Left ventricle myocardium inferior (tissue), 1 donor: ENCODE measurements at regions not wholly inside any gene's neighbourhood (a gene's known extent, or its start where the extent isn't known, plus 50 kb on each side); places are given as distances from the start of the nearest gene placed in this dataset.
"Not testable (repeated sequence)": the region's sequence is repeated elsewhere in the genome, so short reads cannot be mapped to it uniquely, and the experiment has no call there.

Source experiments
- DNase-seq: peaks from one replicate; pipeline ENCODE4 v3.0.0-alpha.2; 2020
- H3K27ac ChIP-seq: fragments of 200-600 bp; replicated peaks from 2 replicates; pipeline ENCODE4 v1.8.0; 2021
- H3K27me3 ChIP-seq: fragments of 200-600 bp; 2 replicates; pipeline ENCODE4 v1.8.0; 2021; ENCODE audit warnings: low read depth
- H3K36me3 ChIP-seq: fragments of 200-600 bp; 2 replicates; pipeline ENCODE4 v1.8.0; 2021
- H3K4me1 ChIP-seq: fragments of 200-600 bp; 2 replicates; pipeline ENCODE4 v1.8.0; 2021
- H3K4me3 ChIP-seq: fragments of 200-600 bp; 2 replicates; pipeline ENCODE4 v1.8.0; 2021; ENCODE audit warnings: mild to moderate bottlenecking, moderate library complexity
- H3K9me3 ChIP-seq: fragments of 200-600 bp; replicated peaks from 2 replicates; pipeline ENCODE4 v1.8.0; 2021
- CTCF ChIP-seq: fragments of 200-600 bp; IDR thresholded peaks from 2 replicates; pipeline ENCODE4 v1.8.0; 2021; ENCODE audit warnings: antibody characterized with exemption, mild to moderate bottlenecking, borderline replicate concordance
- intact Hi-C: fragments of 100-400 bp; cut with micrococcal nuclease; formaldehyde crosslinking; loops from one replicate; pipeline ENCODE4 v1.11.0; 2022
- donor health status: DM: no; HTN: yes; CAD: no; lungs with severe emphysema.

GRCh38 chr12:127126260-127126628 lies 1140.7 kb upstream of the TMEM132C start:
- Histone ChIP-seq H3K4me3 (no peak overlapping the region), H3K27me3 (peaks cover 25% of the 10 kb centered on the region), H3K36me3 (no peaks in the 10 kb centered on the region), H3K9me3 (no peaks in the 10 kb centered on the region), H3K4me1 (peaks cover 12% of the 10 kb centered on the region), H3K27ac (no peak overlapping the region)
- TF ChIP-seq CTCF: no peak
- intact Hi-C loops: no loop called here
- DNase-seq: no peak

GRCh38 chr12:127127897-127128296 lies 1139.1 kb upstream of the TMEM132C start:
- TF ChIP-seq CTCF: no peak
- DNase-seq: no peak
- no peaks in the 10 kb centered on the region for H3K4me1 ChIP-seq
- H3K9me3 ChIP-seq: no peaks in the 10 kb centered on the region
- no peaks in the 10 kb centered on the region for H3K36me3 ChIP-seq
- no peak overlapping the region for H3K27ac ChIP-seq
- peaks cover 25% of the 10 kb centered on the region for H3K27me3 ChIP-seq
- no peak overlapping the region for H3K4me3 ChIP-seq
- intact Hi-C loops: no loop called here

GRCh38 chr12:127130506-127131124 lies 1136.4 kb upstream of the TMEM132C start:
- Histone ChIP-seq H3K4me3 (no peak overlapping the region), H3K36me3 (no peaks in the 10 kb centered on the region), H3K9me3 (peaks cover 11% of the 10 kb centered on the region), H3K27me3 (peaks cover 25% of the 10 kb centered on the region), H3K4me1 (peaks cover 7% of the 10 kb centered on the region), H3K27ac (no peak overlapping the region)
- intact Hi-C loops: no loop called here
- no peak for DNase-seq
- TF ChIP-seq CTCF: no peak

- peak; percentile 37 for TF ChIP-seq CTCF
- Histone ChIP-seq H3K27me3 (peaks cover 4% of the 10 kb centered on the region), H3K4me3 (no peak overlapping the region), H3K4me1 (peaks cover 7% of the 10 kb centered on the region), H3K27ac (peak overlapping the region; percentile 21), H3K9me3 (peaks cover 35% of the 10 kb centered on the region), H3K36me3 (no peaks in the 10 kb centered on the region)
- intact Hi-C loops: no loop called here
- no peak for DNase-seq
Measured at GRCh38 chr12:127133675-127134335, 1133.2 kb upstream of the TMEM132C start.

- H3K27ac ChIP-seq, intact Hi-C loops, H3K36me3 ChIP-seq, DNase-seq, H3K27me3 ChIP-seq, H3K4me3 ChIP-seq: not testable (repeated sequence)
- Histone ChIP-seq H3K4me1 (peaks cover 10% of the 10 kb centered on the region), H3K9me3 (peaks cover 58% of the 10 kb centered on the region)
Measured at GRCh38 chr12:127140864-127141484, 1126.0 kb upstream of the TMEM132C start.

GRCh38 chr12:127143020-127143419 lies 1124.0 kb upstream of the TMEM132C start:
- H3K27me3 ChIP-seq: no peaks in the 10 kb centered on the region
- no peak overlapping the region for H3K4me3 ChIP-seq
- intact Hi-C loops: no loop called here
- peaks cover 20% of the 10 kb centered on the region for H3K4me1 ChIP-seq
- H3K36me3 ChIP-seq: no peaks in the 10 kb centered on the region
- H3K9me3 ChIP-seq: peaks cover 44% of the 10 kb centered on the region
- H3K27ac ChIP-seq: no peak overlapping the region
- no peak for DNase-seq
- no peak for TF ChIP-seq CTCF
